SK-N-SH (cell line): ENCODE measurements at regions not wholly inside any gene's neighbourhood (a gene's known extent, or its start where the extent isn't known, plus 50 kb on each side); places are given as distances from the start of the nearest gene placed in this dataset.

Experiments
- EP300 ChIP-seq, 2 experiments: IDR thresholded peaks; 2 replicates each; pipeline versions ENCODE4 v1.4.0 to v1.6.1; 2012; ENCODE audit warnings: borderline replicate concordance in 1 of 2, low read depth in 1 of 2, low read length in 1 of 2
- EZH2phosphoT487 ChIP-seq: fragments of 200-600 bp; sonication (generic); IDR thresholded peaks from 2 replicates; pipeline ENCODE4 v1.6.1; 2017; ENCODE audit warnings: low read depth, mixed run types, mild to moderate bottlenecking, antibody characterized with exemption, moderate library complexity, borderline replicate concordance
- MEF2A ChIP-seq: IDR thresholded peaks from 2 replicates; pipeline ENCODE4 v1.4.0; 2012; ENCODE audit warnings: low read depth, borderline replicate concordance
- POLR2AphosphoS5 ChIP-seq: IDR thresholded peaks from 2 replicates; pipeline ENCODE4 v1.6.1; 2012; ENCODE audit warnings: low read depth, low read length
- RAD21 ChIP-seq: IDR thresholded peaks from 2 replicates; pipeline ENCODE4 v1.6.1; 2012; ENCODE audit warnings: mild to moderate bottlenecking, low read length
- RFX5 ChIP-seq: IDR thresholded peaks from 2 replicates; pipeline ENCODE4 v1.6.1; 2012; ENCODE audit warnings: mild to moderate bottlenecking, improper control_type of control experiment, low read length
- SIN3A ChIP-seq: IDR thresholded peaks from 2 replicates; pipeline ENCODE4 v1.6.1; 2012; ENCODE audit warnings: low read depth, mild to moderate bottlenecking, low read length, moderate library complexity, borderline replicate concordance
- SMC3 ChIP-seq: IDR thresholded peaks from 2 replicates; pipeline ENCODE4 v1.6.1; 2012; ENCODE audit warnings: low read depth, low read length, improper control_type of control experiment
- TAF1 ChIP-seq: IDR thresholded peaks from 2 replicates; pipeline ENCODE4 v1.6.1; 2012; ENCODE audit warnings: low read depth, mild to moderate bottlenecking, low read length, moderate library complexity, borderline replicate concordance
- TF ChIP-seq, protein P1 (sequence below): fragments of 200-600 bp; sonication (generic); IDR thresholded peaks from 2 replicates; pipeline ENCODE4 v1.6.1; 2017; ENCODE audit warnings: antibody characterized with exemption, mild to moderate bottlenecking, moderate library complexity
- TF ChIP-seq, protein P2 (sequence below): fragments of 150-350 bp; IDR thresholded peaks from 2 replicates; pipeline ENCODE4 v1.6.1; 2017; ENCODE audit warnings: antibody characterized with exemption, low read length, low read depth, borderline replicate concordance
- TF ChIP-seq, protein P3 (sequence below): IDR thresholded peaks from 2 replicates; pipeline ENCODE4 v1.6.1; 2012; ENCODE audit warnings: mild to moderate bottlenecking, low read depth, low read length, moderate library complexity
- TF ChIP-seq, protein P4 (sequence below): IDR thresholded peaks from 2 replicates; pipeline ENCODE4; 2012

DNA sequence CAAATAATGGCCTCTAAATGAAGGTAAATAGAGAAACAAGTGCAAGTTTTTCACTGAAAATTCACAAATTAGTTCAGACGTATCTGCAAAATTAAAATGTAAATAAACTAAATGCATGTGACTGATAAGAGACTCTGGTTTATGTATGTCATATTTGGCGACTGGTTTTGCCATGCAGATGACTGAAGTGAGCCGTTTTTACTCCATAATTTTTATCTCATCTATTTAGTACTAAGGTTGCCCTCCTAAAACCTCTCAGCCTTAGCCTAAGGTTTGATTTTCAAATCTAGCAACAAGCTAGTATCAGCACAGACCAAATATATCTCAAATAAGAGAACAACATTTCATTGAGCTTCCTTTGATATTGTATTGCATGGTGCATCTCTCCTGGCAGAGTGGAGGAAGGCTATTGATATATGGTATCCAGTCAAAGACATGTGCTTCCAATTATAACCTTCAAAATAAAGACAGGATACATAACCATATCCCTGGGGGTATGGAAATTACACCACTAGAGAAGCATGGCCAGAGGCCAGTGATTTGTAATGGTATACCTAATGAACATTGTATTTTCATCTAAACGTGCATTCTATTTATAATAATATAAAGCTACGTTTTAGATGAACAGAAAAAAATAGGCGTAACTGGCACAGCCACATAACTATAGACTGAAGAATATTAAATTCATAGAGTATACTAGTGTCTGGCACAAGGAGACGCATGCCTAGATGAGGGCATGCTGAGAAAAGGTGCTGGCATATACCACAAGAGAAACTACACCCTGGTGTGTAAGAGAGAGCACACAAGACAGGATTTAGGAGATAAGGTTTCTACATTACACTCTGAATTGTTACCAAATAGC, 392.6 kb upstream of the INTU start:
- TF ChIP-seq, protein P1, sequence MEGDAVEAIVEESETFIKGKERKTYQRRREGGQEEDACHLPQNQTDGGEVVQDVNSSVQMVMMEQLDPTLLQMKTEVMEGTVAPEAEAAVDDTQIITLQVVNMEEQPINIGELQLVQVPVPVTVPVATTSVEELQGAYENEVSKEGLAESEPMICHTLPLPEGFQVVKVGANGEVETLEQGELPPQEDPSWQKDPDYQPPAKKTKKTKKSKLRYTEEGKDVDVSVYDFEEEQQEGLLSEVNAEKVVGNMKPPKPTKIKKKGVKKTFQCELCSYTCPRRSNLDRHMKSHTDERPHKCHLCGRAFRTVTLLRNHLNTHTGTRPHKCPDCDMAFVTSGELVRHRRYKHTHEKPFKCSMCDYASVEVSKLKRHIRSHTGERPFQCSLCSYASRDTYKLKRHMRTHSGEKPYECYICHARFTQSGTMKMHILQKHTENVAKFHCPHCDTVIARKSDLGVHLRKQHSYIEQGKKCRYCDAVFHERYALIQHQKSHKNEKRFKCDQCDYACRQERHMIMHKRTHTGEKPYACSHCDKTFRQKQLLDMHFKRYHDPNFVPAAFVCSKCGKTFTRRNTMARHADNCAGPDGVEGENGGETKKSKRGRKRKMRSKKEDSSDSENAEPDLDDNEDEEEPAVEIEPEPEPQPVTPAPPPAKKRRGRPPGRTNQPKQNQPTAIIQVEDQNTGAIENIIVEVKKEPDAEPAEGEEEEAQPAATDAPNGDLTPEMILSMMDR: no peak
- TF ChIP-seq POLR2AphosphoS5 (no peak), TAF1 (no peak), SIN3A (no peak), RFX5 (no peak), SMC3 (no peak), EP300 (IDR thresholded peaks at IDR 0.05; ENCODE audit: borderline replicate concordance in 1 of 2, low read depth in 1 of 2, low read length in 1 of 2) (peak in 1 of 2 experiments; percentile 67; a peak in 1 of 4 replicates), MEF2A (no peak), RAD21 (no peak), EZH2phosphoT487 (no peak)
- TF ChIP-seq, protein P2, sequence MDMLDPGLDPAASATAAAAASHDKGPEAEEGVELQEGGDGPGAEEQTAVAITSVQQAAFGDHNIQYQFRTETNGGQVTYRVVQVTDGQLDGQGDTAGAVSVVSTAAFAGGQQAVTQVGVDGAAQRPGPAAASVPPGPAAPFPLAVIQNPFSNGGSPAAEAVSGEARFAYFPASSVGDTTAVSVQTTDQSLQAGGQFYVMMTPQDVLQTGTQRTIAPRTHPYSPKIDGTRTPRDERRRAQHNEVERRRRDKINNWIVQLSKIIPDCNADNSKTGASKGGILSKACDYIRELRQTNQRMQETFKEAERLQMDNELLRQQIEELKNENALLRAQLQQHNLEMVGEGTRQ: no peak
- TF ChIP-seq, protein P3, sequence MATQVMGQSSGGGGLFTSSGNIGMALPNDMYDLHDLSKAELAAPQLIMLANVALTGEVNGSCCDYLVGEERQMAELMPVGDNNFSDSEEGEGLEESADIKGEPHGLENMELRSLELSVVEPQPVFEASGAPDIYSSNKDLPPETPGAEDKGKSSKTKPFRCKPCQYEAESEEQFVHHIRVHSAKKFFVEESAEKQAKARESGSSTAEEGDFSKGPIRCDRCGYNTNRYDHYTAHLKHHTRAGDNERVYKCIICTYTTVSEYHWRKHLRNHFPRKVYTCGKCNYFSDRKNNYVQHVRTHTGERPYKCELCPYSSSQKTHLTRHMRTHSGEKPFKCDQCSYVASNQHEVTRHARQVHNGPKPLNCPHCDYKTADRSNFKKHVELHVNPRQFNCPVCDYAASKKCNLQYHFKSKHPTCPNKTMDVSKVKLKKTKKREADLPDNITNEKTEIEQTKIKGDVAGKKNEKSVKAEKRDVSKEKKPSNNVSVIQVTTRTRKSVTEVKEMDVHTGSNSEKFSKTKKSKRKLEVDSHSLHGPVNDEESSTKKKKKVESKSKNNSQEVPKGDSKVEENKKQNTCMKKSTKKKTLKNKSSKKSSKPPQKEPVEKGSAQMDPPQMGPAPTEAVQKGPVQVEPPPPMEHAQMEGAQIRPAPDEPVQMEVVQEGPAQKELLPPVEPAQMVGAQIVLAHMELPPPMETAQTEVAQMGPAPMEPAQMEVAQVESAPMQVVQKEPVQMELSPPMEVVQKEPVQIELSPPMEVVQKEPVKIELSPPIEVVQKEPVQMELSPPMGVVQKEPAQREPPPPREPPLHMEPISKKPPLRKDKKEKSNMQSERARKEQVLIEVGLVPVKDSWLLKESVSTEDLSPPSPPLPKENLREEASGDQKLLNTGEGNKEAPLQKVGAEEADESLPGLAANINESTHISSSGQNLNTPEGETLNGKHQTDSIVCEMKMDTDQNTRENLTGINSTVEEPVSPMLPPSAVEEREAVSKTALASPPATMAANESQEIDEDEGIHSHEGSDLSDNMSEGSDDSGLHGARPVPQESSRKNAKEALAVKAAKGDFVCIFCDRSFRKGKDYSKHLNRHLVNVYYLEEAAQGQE: no peak
- TF ChIP-seq, protein P4, sequence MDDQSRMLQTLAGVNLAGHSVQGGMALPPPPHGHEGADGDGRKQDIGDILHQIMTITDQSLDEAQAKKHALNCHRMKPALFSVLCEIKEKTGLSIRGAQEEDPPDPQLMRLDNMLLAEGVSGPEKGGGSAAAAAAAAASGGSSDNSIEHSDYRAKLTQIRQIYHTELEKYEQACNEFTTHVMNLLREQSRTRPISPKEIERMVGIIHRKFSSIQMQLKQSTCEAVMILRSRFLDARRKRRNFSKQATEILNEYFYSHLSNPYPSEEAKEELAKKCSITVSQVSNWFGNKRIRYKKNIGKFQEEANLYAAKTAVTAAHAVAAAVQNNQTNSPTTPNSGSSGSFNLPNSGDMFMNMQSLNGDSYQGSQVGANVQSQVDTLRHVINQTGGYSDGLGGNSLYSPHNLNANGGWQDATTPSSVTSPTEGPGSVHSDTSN: no peak
